ENCODE measurements at regions not wholly inside any gene's neighbourhood (a gene's known extent, or its start where the extent isn't known, plus 50 kb on each side); places are given as distances from the start of the nearest gene placed in this dataset.

DNA sequence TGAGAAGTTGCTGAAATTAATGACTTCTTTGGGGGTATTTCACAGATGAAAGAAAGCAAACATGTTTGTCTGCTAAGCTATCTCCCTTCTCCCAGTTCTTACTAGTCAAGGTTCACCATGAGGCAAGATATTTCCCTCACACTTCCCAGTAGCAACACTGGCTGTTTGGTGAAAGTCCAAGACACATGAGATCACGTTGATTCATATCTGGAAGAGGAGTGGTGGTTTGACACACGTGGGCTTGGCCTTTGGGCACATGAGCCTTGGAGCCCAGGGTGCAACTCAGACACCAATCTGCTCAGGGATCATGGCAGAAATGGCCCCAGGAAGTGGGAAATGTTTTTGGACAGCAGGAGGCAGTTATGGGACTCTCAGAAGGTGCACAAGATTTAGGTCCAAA lies 66.1 kb upstream of the APCDD1 start:
- Histone ChIP-seq H3K4me3 (no peak overlapping the region), H3K4me1 (no peaks in the 10 kb centered on the region), H3K9me3 (no peaks in the 10 kb centered on the region), H3K27me3 (no peaks in the 10 kb centered on the region), H3K27ac (no peak overlapping the region), H3K36me3 (no peaks in the 10 kb centered on the region)
- TF ChIP-seq POLR2AphosphoS5 (IDR thresholded peaks at IDR 0.05; ENCODE audit: insufficient read depth in 1 of 2, low read depth in 1 of 2) (no peak), POLR2A (IDR thresholded peaks at IDR 0.05) (no peak)
- TF ChIP-seq, protein P1, sequence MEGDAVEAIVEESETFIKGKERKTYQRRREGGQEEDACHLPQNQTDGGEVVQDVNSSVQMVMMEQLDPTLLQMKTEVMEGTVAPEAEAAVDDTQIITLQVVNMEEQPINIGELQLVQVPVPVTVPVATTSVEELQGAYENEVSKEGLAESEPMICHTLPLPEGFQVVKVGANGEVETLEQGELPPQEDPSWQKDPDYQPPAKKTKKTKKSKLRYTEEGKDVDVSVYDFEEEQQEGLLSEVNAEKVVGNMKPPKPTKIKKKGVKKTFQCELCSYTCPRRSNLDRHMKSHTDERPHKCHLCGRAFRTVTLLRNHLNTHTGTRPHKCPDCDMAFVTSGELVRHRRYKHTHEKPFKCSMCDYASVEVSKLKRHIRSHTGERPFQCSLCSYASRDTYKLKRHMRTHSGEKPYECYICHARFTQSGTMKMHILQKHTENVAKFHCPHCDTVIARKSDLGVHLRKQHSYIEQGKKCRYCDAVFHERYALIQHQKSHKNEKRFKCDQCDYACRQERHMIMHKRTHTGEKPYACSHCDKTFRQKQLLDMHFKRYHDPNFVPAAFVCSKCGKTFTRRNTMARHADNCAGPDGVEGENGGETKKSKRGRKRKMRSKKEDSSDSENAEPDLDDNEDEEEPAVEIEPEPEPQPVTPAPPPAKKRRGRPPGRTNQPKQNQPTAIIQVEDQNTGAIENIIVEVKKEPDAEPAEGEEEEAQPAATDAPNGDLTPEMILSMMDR (IDR thresholded peaks at IDR 0.05), result no peak
- DNase-seq (ENCODE audit: extremely low spot score in 2 of 2), result no peak
- intact Hi-C loops (cut with DNase I), result no loop called here

DNA sequence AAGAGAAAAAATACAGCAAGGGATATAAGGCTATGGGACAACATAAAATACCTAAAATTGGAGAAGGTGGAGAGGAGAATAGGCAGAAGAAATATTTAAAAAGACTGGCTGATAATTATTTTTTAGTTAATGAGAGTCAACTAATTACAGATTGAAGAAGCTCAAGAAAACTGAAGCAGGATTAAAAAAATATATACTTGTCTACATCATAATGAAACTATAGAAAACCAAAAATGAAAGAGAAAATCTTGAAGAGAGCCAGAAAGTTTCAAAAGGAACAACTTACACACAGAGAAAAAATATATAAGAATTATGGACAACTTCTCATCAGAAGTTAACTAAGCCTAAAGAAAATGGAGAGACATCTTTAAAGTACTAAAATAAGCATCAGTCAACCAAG lies 62.9 kb upstream of the APCDD1 start:
- H3K27me3 ChIP-seq, result no peaks in the 10 kb centered on the region
- no peak overlapping the region for H3K4me3 ChIP-seq
- H3K36me3 ChIP-seq, result no peaks in the 10 kb centered on the region
- DNase-seq (ENCODE audit: extremely low spot score in 2 of 2), result no peak
- no peaks in the 10 kb centered on the region for H3K4me1 ChIP-seq
- no peaks in the 10 kb centered on the region for H3K9me3 ChIP-seq
- H3K27ac ChIP-seq, result no peak overlapping the region
- intact Hi-C loops (cut with DNase I), result no loop called here
- TF ChIP-seq POLR2A (IDR thresholded peaks at IDR 0.05) (no peak), POLR2AphosphoS5 (IDR thresholded peaks at IDR 0.05; ENCODE audit: insufficient read depth in 1 of 2, low read depth in 1 of 2) (no peak)

DNA sequence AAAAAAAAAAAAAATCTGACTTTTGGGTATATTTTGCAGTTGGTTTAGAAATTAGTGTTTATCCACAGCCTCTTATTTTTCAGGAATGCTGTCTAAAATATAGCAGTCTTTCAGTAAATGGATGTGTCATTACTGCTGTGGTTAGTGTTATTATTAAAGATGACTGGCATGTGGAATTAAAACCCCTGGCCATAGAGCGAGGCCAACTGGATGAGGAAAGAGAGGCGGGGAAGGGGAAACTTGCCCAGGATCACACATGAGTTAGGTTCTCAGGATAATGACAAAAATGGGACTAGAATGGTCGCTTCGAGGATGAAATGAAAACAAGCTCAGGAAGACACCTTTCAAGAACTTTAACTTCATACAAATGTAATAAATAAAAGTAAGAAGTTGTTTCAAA lies 57.4 kb upstream of the APCDD1 start:
- H3K4me1 ChIP-seq, result peaks cover 5% of the 10 kb centered on the region
- no peak for DNase-seq (ENCODE audit: extremely low spot score in 2 of 2)
- H3K9me3 ChIP-seq, result no peaks in the 10 kb centered on the region
- no peaks in the 10 kb centered on the region for H3K27me3 ChIP-seq
- H3K27ac ChIP-seq, result no peak overlapping the region
- H3K4me3 ChIP-seq, result no peak overlapping the region
- H3K36me3 ChIP-seq, result no peaks in the 10 kb centered on the region
- TF ChIP-seq, protein P1 (IDR thresholded peaks at IDR 0.05), result no peak
- TF ChIP-seq POLR2A (IDR thresholded peaks at IDR 0.05) (no peak), POLR2AphosphoS5 (IDR thresholded peaks at IDR 0.05; ENCODE audit: insufficient read depth in 1 of 2, low read depth in 1 of 2) (no peak)
- intact Hi-C loops (cut with DNase I), result no loop called here

DNA sequence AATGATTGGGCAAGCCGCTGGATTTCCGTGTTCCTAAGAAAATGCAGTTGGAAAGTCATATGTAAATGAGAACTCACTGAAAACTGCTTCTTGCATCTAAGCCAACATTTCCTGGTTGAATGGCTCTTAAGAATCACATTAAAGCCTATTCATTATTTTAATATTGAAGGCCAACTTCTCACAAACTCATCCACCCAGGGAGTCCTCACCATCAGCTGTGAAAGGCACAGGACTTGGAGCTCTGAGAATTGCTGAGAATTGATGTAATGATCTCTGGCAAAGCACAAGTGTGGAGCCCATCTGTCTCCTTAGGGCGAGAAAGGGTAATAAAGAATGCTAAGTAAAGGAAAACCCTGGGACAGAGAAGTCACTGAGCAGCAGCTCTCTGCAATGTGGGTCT lies 55.9 kb upstream of the APCDD1 start:
- Histone ChIP-seq H3K27me3 (no peaks in the 10 kb centered on the region), H3K4me1 (peaks cover 5% of the 10 kb centered on the region), H3K4me3 (no peak overlapping the region), H3K9me3 (no peaks in the 10 kb centered on the region), H3K27ac (no peak overlapping the region), H3K36me3 (no peaks in the 10 kb centered on the region)
- intact Hi-C loops (cut with DNase I), result no loop called here
- no peak for TF ChIP-seq POLR2AphosphoS5 (IDR thresholded peaks at IDR 0.05; ENCODE audit: insufficient read depth in 1 of 2, low read depth in 1 of 2)
- no peak for TF ChIP-seq POLR2A (IDR thresholded peaks at IDR 0.05)
- DNase-seq (ENCODE audit: extremely low spot score in 2 of 2), result no peak

DNA sequence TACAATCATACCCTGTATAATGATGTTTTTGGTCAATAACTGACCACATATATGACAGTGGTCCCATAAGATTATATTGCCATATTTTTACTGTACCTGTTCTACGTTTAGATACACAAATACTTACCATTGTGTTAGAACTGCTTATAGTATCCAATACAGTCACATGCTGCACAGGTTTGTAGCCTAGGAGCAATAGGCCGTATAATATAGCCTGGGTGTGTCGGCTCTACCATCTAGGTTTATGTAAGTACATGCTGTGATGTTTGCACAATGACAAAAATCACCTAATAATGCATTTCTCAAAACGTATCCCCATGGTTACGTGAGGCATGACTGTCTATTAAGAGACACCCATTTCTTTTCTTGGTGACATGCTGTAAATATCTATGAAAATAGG lies 55.0 kb upstream of the APCDD1 start:
- Histone ChIP-seq H3K4me3 (no peak overlapping the region), H3K27me3 (no peaks in the 10 kb centered on the region), H3K27ac (no peak overlapping the region), H3K4me1 (peaks cover 5% of the 10 kb centered on the region), H3K36me3 (no peaks in the 10 kb centered on the region), H3K9me3 (no peaks in the 10 kb centered on the region)
- TF ChIP-seq POLR2AphosphoS5 (IDR thresholded peaks at IDR 0.05; ENCODE audit: insufficient read depth in 1 of 2, low read depth in 1 of 2), result no peak
- no peak for TF ChIP-seq POLR2A (IDR thresholded peaks at IDR 0.05)
- TF ChIP-seq, protein P1 (IDR thresholded peaks at IDR 0.05), result no peak
- intact Hi-C loops (cut with DNase I), result no loop called here
- no peak for DNase-seq (ENCODE audit: extremely low spot score in 2 of 2)

DNA sequence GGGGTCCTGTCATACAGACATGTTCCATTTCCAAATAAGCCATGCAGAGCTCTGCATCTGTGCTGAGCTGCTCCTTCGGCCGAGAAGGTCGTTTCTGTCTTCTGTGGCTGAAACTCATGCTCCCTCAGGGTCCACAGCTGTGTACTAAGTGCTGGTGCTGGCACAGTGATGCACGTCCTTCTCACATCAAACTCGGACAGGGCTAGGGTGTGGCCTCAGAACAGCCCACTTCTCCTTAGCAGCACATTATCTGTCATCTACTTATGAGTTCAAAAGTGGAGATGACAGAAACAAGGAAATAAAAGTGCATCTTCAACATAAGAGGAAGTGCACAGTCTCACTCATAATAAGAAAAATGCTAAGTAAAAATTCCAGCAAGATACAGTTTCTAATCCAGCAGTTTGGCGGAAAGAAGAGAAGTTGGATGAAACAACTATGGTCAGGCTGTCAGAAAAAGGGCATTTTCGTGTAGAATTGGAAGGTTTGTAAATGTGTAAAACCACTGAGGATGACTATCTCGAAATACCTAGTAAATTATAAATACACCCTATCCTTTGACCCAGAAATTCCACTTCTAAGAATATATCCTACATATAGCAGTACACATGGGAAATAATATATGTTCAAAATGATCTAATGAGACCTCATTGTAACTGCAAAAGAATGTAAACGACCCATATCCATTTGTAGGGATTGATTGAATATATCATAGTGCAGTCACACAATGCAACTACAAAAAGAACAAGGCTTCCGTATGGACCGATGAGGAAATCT lies 53.7 kb upstream of the APCDD1 start:
- H3K4me1 ChIP-seq, result peaks cover 5% of the 10 kb centered on the region
- H3K36me3 ChIP-seq, result no peaks in the 10 kb centered on the region
- H3K27ac ChIP-seq, result no peak overlapping the region
- no peak for DNase-seq (ENCODE audit: extremely low spot score in 2 of 2)
- no peaks in the 10 kb centered on the region for H3K9me3 ChIP-seq
- intact Hi-C loops (cut with DNase I), result no loop called here
- no peaks in the 10 kb centered on the region for H3K27me3 ChIP-seq
- TF ChIP-seq POLR2A (IDR thresholded peaks at IDR 0.05), result no peak
- TF ChIP-seq, protein P1 (IDR thresholded peaks at IDR 0.05), result no peak
- no peak for TF ChIP-seq POLR2AphosphoS5 (IDR thresholded peaks at IDR 0.05; ENCODE audit: insufficient read depth in 1 of 2, low read depth in 1 of 2)
- H3K4me3 ChIP-seq, result no peak overlapping the region
